Stimulated activated CD8-positive, alpha-beta memory T cell treated with anti-CD3 and anti-CD28 coated beads, Interleukin-12 subunit alpha, Interleukin-12 subunit beta, amount 100 ng/mL, for 24 hours (primary cell): ENCODE measurements at regions not wholly inside any gene's neighbourhood (a gene's known extent, or its start where the extent isn't known, plus 50 kb on each side); places are given as distances from the start of the nearest gene placed in this dataset.

ENCODE experiments used
- DNase-seq: peaks from one replicate; pipeline ENCODE4 v3.0.0-alpha.2; 2020; ENCODE audit errors: extremely low read depth

DNA sequence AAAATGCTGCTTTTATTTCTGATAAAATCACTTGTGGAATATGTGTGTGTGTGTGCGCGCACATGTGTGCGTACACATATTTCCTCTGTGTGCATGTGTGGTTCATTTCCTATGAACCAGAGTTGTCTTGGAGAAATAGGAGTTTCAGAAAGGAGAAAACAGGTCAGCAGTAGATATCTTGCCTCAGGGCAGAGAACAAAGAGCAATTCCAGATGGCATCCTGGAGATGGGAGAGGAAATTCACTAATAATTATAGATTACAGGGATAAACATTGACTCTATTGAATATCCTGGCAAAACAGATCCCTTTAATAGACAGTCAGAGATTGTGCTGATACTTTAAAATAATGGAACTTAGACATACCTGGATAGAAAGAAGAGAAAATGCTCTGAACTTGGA lies 298.0 kb downstream of the TRIB2 start:
- DNase-seq, result no peak

DNA sequence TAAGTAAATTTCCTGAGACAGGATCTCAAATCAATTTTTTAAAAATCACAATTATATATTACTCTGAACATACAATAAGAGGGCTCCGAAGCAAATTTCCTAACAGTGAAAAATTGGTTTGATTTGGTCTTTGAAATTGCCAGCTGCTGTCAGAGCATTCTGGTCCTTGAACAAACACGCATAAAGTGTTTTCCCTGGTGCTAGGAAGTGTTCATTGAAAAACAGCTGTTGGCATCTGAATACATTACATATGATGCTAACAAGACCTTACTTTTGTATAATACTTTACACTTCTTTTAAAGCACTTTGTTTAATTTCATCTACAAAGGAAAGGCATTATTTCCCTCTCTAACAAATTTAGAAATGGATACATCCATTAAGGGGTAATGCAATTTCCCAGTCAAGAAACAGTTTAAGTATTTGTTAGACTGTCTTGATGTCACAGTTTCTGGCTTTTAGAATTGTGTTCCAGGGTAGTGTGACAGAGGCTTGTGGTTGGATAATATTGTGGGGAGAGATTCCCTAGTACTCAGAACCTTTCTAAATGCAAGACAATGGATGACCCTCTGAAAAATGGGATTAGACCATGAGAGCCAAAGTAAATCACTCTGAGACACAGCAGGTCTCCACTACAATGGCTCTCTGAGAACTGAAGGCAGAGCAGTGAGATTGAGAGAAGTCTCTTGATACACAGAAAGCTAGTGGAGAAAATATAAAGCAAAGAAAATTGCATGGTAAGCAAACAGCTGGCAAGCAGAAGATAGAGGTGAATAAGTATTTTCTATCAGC lies 299.0 kb downstream of the TRIB2 start:
- DNase-seq, result no peak

- DNase-seq, result no peak
Measured at GRCh38 chr2:13018490-13018889, 301.8 kb downstream of the TRIB2 start.

DNA sequence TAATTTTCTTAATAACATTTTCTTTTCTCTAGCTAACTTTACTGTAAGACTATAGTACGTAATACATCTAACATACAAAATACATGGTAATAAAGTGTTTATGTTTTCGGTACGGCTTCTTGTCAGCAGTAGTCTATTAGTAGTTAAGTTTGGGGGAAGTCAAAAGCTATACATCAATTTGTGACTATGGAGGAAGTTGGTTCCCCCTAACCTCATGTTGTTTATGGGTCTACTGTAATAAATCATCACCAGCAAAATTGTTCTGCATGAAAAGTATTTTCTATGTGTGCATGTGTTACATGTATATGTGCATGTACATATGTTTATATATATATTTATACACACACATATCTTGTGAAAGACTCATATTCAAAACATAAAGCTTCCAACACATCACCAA lies 303.0 kb downstream of the TRIB2 start:
- no peak for DNase-seq

- no peak for DNase-seq
Measured at GRCh38 chr2:13020469-13020868, 303.7 kb downstream of the TRIB2 start.

DNA sequence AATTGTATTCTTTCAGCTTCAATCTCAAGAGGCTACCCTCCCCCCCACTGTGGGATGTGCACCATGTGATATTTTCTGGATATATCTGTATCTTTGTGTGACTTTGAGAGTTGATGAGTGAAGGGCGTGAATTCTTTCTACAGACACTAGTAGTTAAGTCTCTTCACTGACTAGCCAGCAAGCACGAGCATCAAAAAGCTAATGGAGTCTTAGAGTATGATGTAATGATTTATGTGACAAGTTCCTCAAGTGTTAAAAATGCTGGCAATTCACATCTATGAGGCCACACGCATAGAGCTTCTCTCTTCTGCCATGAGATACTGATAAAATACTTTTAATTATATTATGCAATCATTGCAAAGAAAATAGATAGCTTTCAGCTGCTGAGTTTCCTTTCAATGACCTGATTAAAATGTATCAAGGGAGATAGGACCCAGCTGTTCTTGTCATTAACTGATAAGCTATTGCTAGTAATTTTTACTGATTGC lies 304.8 kb downstream of the TRIB2 start:
- DNase-seq, result no peak

DNA sequence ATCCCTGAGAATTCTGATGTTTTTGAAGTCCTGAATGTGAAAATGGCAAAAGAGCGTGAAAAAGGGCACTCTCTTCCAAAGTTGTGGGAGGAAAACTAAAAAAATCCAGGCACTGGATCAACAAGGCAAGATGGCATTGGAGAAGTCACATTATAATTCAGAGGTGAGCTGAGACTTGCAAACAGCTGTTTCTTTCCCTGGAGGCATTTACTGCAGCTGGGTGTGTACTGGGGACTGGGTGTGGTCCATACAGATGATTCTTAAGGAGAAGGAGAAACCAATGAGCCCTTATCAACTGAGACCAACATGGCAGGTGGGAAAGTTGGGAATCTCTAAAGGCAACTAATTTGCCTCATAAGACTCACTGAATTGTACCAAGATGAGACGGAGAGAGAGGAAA lies 313.9 kb downstream of the TRIB2 start:
- DNase-seq, result no peak

- no peak for DNase-seq
Measured at GRCh38 chr2:13034861-13035260, 318.1 kb downstream of the TRIB2 start.

DNA sequence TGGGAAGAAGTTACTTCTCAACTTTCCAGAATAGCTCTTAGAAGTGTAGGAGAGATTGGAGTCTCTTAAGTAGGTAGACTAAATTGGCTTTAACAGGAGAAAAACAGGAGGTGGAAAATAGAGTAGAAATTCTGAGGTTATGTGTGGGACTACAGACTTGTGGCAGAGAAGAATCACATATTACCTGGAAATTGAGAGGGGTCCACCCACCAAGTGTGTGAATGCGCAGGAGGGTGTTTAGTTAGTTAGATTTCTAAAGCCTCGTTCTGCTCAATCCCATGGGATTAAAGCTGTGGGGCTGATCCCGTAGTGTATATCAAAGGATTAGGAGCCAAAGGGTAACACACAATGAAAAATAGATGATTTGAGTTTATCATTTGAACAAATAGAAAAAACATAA lies 319.1 kb downstream of the TRIB2 start:
- no peak for DNase-seq

DNA sequence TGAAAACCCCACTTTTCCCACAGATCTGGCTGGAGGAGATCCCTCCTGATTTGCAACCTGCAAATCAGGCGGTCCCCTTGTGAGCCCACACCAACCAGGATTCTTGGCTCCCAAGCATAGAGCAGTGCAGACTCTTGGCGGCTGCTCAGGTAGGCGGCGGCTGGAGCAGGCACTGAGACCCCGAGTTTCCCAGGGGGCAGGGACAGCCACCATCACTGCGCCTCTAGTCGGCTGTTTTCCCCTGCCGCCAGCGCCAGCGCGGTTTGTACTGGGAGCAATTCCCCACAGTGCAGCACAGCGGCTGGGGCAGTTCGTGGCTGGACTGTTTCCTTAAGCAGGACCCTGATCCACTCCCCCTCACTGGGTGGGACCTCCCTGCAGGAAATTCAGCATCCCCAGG lies 323.3 kb downstream of the TRIB2 start:
- no peak for DNase-seq

DNA sequence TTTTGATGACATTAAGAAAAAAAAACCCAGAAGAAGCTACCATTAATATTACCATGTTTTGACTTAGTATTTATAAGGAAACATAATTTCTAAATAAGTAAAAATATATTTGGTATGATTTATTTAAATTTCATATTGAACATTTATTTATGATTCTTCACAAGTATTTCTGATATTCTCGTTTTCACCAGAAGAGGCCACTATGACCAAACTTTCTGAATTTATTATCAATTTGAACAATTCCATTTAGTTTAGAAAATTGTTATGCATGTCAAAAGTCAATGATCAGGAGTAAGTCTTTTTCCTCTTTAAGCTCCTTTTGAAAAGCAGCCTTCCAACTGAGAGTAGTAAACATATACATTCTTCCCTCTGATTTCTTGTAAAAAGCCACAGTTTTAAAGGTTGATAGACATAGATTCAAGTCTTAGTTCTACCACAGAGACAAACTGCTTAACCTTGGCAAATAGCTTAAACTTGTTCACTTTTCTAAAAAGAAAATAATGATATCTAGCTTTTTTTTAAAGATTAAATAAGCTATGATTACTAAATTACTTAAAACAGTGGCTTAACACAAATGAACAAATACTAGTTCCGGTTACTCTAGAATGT lies 329.9 kb downstream of the TRIB2 start:
- no peak for DNase-seq

- DNase-seq, result no peak
Measured at GRCh38 chr2:13050764-13051163, 334.0 kb downstream of the TRIB2 start.

DNA sequence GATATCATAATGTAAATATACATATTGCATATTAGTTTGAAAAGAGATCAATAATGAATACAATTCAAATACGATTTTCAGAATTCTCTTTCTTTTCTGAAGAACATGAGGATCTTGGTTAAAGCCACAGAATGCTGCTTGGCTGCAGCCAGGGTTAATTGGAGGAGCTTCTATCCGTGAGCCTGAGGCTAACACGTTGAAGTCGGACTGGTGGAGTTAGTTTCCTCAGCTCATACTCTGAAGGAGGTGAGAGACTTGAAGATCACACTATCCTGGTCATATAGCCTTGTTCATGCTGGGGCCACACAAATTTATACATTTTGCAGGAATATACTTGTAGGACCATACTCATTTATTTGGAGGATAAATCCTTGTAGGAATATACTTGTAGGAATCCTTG lies 335.8 kb downstream of the TRIB2 start:
- DNase-seq, result no peak

DNA sequence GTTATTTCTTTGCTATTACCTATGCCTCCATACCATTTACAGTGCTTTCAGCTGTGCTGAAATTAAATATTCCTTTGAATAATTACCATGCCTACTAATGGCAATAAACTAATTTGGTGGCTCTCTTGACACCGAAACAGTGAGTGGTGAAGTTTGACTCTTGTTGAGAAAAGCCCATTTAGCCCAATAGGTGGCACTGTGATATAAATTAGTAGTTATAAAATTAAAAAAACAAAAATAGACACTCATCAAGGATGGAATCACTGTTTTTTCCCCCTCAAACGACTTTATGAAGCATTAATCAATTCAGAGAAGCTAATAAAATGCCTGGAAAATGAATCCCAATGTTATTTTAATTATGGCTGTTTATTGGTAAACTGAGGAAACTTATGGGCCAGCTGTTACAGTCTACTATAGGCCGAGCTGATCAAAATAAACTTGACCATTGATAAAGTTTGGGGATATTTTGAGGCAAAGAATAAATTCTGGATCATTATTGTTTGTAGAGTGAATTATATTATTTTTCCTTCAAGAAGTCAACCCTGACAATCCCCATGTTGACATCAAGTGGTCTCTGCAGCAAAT lies 339.6 kb downstream of the TRIB2 start:
- DNase-seq, result no peak

- DNase-seq, result no peak
Measured at GRCh38 chr2:13057671-13058070, 340.9 kb downstream of the TRIB2 start.

DNA sequence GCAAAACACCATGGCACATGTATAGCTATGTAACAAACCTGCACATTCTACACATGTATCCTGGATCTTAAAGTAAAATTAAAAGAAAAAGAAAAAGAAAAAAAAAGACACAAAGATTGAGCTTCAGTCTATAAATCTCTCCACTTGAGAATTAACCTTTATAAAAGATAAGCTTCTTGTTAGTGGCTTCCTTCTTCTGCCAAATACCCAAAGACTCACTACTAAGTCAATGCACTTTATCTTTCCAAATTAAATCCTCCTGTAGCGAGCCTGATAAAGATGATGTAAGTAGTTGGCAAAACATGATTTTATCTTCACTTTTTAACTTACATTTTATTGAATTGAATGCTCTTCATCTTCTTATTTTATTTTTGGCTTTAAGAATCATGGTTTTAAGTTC lies 349.9 kb downstream of the TRIB2 start:
- no peak for DNase-seq

- no peak for DNase-seq
Measured at GRCh38 chr2:13067508-13067907, 350.8 kb downstream of the TRIB2 start.

DNA sequence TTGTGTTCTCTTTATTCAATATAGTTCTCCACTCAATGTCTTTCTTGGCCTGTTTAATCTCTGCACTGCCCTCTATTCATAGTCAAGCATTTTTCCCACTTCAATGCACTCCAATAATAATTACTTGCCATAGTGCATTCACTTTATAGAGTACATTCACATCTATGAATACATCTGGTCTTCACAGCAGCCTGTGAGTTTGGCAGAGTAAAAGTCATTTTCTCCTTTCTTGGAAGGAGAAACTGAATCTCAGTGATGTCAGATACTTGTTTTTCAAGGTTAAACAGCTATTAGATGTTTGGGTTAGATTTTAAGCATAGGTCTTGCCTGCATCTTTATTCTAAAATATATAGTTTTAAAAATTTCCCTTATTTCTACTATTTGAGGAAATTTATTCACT lies 373.2 kb downstream of the TRIB2 start:
- no peak for DNase-seq

- no peak for DNase-seq
Measured at GRCh38 chr2:13091455-13091854, 374.7 kb downstream of the TRIB2 start.

- no peak for DNase-seq
Measured at GRCh38 chr2:13091861-13092378, 375.2 kb downstream of the TRIB2 start.

DNA sequence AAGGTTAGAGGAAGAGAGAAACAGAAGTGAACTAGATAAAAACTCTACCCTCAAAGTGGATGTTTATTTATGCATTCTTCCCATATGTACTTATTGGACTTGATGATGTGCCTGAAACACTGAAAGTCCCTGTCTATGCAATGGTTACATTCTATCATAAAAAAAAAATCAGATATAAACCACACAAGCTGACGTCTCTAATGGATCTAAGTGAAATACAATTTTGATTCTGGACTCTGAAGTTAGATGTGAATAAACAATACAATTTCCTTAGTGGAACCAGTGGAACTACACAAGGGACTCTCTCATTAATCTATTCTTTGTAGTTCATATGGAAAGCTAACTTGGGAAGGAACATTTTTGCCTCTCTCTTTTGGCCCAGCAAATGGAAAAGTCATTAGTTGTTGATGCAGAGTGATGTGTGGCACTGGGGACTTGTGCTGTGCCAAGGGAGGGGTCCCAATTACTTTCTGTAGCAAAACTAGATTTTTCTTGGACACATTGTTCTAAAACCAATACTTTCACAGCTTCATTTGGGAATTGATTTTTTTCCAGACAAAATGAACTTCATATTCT lies 376.8 kb downstream of the TRIB2 start:
- DNase-seq, result no peak

- DNase-seq, result no peak
Measured at GRCh38 chr2:13102397-13103063, 385.8 kb downstream of the TRIB2 start.
